Mesendoderm (in vitro differentiated cells): ENCODE measurements at regions not wholly inside any gene's neighbourhood (a gene's known extent, or its start where the extent isn't known, plus 50 kb on each side); places are given as distances from the start of the nearest gene placed in this dataset.
"Not testable (repeated sequence)": the region's sequence is repeated elsewhere in the genome, so short reads cannot be mapped to it uniquely, and the experiment has no call there.

Source experiments
- DNase-seq: peaks from one replicate; pipeline ENCODE4 v3.0.0; 2013
- H2AK5ac ChIP-seq: 2 replicates; pipeline ENCODE4 v1.6.1; 2013; ENCODE audit warnings: low read length, inconsistent platforms
- H2BK120ac ChIP-seq: 2 replicates; pipeline ENCODE4 v1.6.1; 2013; ENCODE audit warnings: low read depth, mild to moderate bottlenecking, low read length, moderate library complexity, mixed read lengths
- H2BK15ac ChIP-seq: replicated peaks from 2 replicates; pipeline ENCODE4 v1.6.1; 2013; ENCODE audit warnings: low read depth, mild to moderate bottlenecking, moderate library complexity
- H2BK5ac ChIP-seq: 2 replicates; pipeline ENCODE4 v1.6.1; 2013; ENCODE audit warnings: low read length, inconsistent platforms
- H3K18ac ChIP-seq: 2 replicates; pipeline ENCODE4 v1.6.1; 2013; ENCODE audit warnings: mild to moderate bottlenecking, low read length, mixed read lengths
- H3K23ac ChIP-seq: one replicate; pipeline ENCODE4 v1.6.1; 2013; ENCODE audit warnings: low read length
- H3K27ac ChIP-seq: 2 replicates; pipeline ENCODE4 v1.5.1; 2013; ENCODE audit warnings: low read depth, mild to moderate bottlenecking, inconsistent platforms, low read length, moderate library complexity
- H3K27me3 ChIP-seq: 2 replicates; pipeline ENCODE4 v1.6.1; 2013; ENCODE audit warnings: low read length, control low read depth, mild to moderate bottlenecking, inconsistent platforms; ENCODE audit not compliant: insufficient read depth, poor library complexity
- H3K36me3 ChIP-seq: 2 replicates; pipeline ENCODE4 v1.6.1; 2013; ENCODE audit warnings: low read length, inconsistent platforms; ENCODE audit not compliant: control insufficient read depth, insufficient read depth
- H3K4ac ChIP-seq: one replicate; pipeline ENCODE4 v1.6.1; 2013; ENCODE audit warnings: low read depth, mild to moderate bottlenecking, low read length, moderate library complexity
- H3K4me1 ChIP-seq: 2 replicates; pipeline ENCODE4 v1.6.1; 2013; ENCODE audit warnings: low read depth, low read length, inconsistent platforms; ENCODE audit not compliant: control insufficient read depth
- H3K4me2 ChIP-seq: 2 replicates; pipeline ENCODE4 v1.6.1; 2013; ENCODE audit warnings: low read length
- H3K4me3 ChIP-seq: 2 replicates; pipeline ENCODE4 v1.5.1; 2013; ENCODE audit warnings: mild to moderate bottlenecking, low read length
- H3K56ac ChIP-seq: one replicate; pipeline ENCODE4 v1.6.1; 2013; ENCODE audit warnings: low read length
- H3K79me1 ChIP-seq: 2 replicates; pipeline ENCODE4 v1.6.1; 2013; ENCODE audit warnings: low read length, inconsistent platforms
- H3K79me2 ChIP-seq: 2 replicates; pipeline ENCODE4 v1.6.1; 2013; ENCODE audit warnings: mild to moderate bottlenecking, low read length; ENCODE audit not compliant: control insufficient read depth, insufficient read depth
- H3K9ac ChIP-seq: 2 replicates; pipeline ENCODE4 v1.6.1; 2013; ENCODE audit warnings: low read length, inconsistent platforms
- H4K5ac ChIP-seq: one replicate; pipeline ENCODE4 v1.6.1; 2013; ENCODE audit warnings: low read length
- H4K8ac ChIP-seq: one replicate; pipeline ENCODE4 v1.6.1; 2013; ENCODE audit warnings: low read depth, mild to moderate bottlenecking, control low read depth, low read length, moderate library complexity
- WGBS: extraction: QIAGEN DNeasy Blood & Tissue Kit; methylation state at CpG from one replicate; pipeline ENCODE4 v1.1.7; 2013; ENCODE audit warnings: low lambda C conversion rate, missing lambda C conversion rate; ENCODE audit not compliant: insufficient coverage; ENCODE audit errors: extremely low coverage; 5-methylcytosine and 5-hydroxymethylcytosine counted together

GRCh38 chr5:163342306-163342705 is 95.1 kb upstream of the CCNG1 start:
- no peak overlapping the region for H2BK5ac ChIP-seq
- no peak overlapping the region for H3K4me2 ChIP-seq
- DNase-seq, result no peak
- H4K8ac ChIP-seq, result no peak overlapping the region
- H2BK120ac ChIP-seq, result no peak overlapping the region
- H3K56ac ChIP-seq, result no peak overlapping the region
- H3K23ac ChIP-seq, result no peak overlapping the region
- H3K27ac ChIP-seq, result no peak overlapping the region
- H2BK15ac ChIP-seq, result no peak overlapping the region
- H3K27me3 ChIP-seq, result no peaks in the 10 kb centered on the region
- no peak overlapping the region for H3K4ac ChIP-seq
- WGBS, result no CpG with 5 or more reads among the region's 2 CpGs
- no peaks in the 10 kb centered on the region for H3K79me2 ChIP-seq
- no peak overlapping the region for H4K5ac ChIP-seq
- no peak overlapping the region for H3K9ac ChIP-seq
- H3K79me1 ChIP-seq, result no peaks in the 10 kb centered on the region
- H3K36me3 ChIP-seq, result no peaks in the 10 kb centered on the region
- H2AK5ac ChIP-seq, result no peak overlapping the region
- no peak overlapping the region for H3K18ac ChIP-seq
- H3K4me1 ChIP-seq, result no peaks in the 10 kb centered on the region
- no peak overlapping the region for H3K4me3 ChIP-seq

DNA sequence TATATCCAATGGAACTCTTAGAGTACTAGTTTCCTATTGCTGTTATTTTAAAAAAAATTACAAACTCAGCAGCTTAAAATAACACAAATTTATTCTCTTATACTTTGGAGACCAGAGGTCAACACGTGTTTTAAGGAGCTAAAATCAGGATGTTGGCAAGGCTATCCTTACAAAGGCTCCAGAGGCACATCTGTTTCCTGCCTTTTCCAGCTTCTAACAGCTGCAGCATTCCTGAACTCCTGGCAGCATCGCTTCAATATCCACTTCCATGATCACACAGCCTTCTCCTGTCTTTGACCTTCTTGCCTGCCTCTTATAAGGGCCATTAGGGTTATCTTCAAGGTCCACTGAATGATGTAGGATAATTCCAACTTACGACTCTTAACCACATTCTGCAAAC is 92.2 kb upstream of the CCNG1 start:
- Histone ChIP-seq H3K18ac (no peak overlapping the region), H4K5ac (no peak overlapping the region), H2BK120ac (no peak overlapping the region), H3K4ac (no peak overlapping the region), H3K27me3 (no peaks in the 10 kb centered on the region), H3K79me2 (no peaks in the 10 kb centered on the region), H3K9ac (no peak overlapping the region), H2AK5ac (peak overlapping the region; percentile 27), H2BK15ac (no peak overlapping the region), H3K36me3 (no peaks in the 10 kb centered on the region), H3K23ac (no peak overlapping the region), H3K4me3 (no peak overlapping the region), H2BK5ac (no peak overlapping the region), H3K56ac (no peak overlapping the region), H3K4me2 (no peak overlapping the region), H4K8ac (no peak overlapping the region), H3K4me1 (no peaks in the 10 kb centered on the region), H3K27ac (no peak overlapping the region), H3K79me1 (no peaks in the 10 kb centered on the region)
- WGBS, result no CpG with 5 or more reads among the region's 3 CpGs
- DNase-seq, result no peak

GRCh38 chr5:163347671-163348070 is 89.7 kb upstream of the CCNG1 start:
- H3K4ac ChIP-seq, result no peak overlapping the region
- no peaks in the 10 kb centered on the region for H3K4me1 ChIP-seq
- H3K36me3 ChIP-seq, result no peaks in the 10 kb centered on the region
- H3K9ac ChIP-seq, result no peak overlapping the region
- no peaks in the 10 kb centered on the region for H3K27me3 ChIP-seq
- no peaks in the 10 kb centered on the region for H3K79me2 ChIP-seq
- DNase-seq, result peak; percentile 76
- no peak overlapping the region for H4K8ac ChIP-seq
- H2BK120ac ChIP-seq, result no peak overlapping the region
- no peak overlapping the region for H3K4me2 ChIP-seq
- no peak overlapping the region for H3K18ac ChIP-seq
- no peak overlapping the region for H3K27ac ChIP-seq
- H4K5ac ChIP-seq, result no peak overlapping the region
- H2AK5ac ChIP-seq, result no peak overlapping the region
- H3K23ac ChIP-seq, result no peak overlapping the region
- no peak overlapping the region for H2BK5ac ChIP-seq
- H2BK15ac ChIP-seq, result no peak overlapping the region
- no peak overlapping the region for H3K4me3 ChIP-seq
- no CpG with 5 or more reads among the region's 2 CpGs for WGBS
- H3K79me1 ChIP-seq, result no peaks in the 10 kb centered on the region
- no peak overlapping the region for H3K56ac ChIP-seq

GRCh38 chr5:163350083-163350482 is 87.3 kb upstream of the CCNG1 start:
- Histone ChIP-seq H3K4me1 (no peaks in the 10 kb centered on the region), H3K79me2 (no peaks in the 10 kb centered on the region), H3K79me1 (no peaks in the 10 kb centered on the region), H4K8ac (no peak overlapping the region), H3K4me2 (no peak overlapping the region), H3K23ac (no peak overlapping the region), H3K4ac (no peak overlapping the region), H3K9ac (no peak overlapping the region), H4K5ac (no peak overlapping the region), H3K27me3 (no peaks in the 10 kb centered on the region), H3K36me3 (no peaks in the 10 kb centered on the region), H3K27ac (no peak overlapping the region), H2BK15ac (no peak overlapping the region), H2BK5ac (no peak overlapping the region), H3K56ac (no peak overlapping the region), H3K18ac (no peak overlapping the region), H2BK120ac (no peak overlapping the region), H3K4me3 (no peak overlapping the region), H2AK5ac (no peak overlapping the region)
- DNase-seq, result no peak
- no CpG with 5 or more reads among the region's 2 CpGs for WGBS

- no peak for DNase-seq
- H3K4me2 ChIP-seq, result no peak overlapping the region
- no CpG with 5 or more reads among the region's 1 CpG for WGBS
These were observed 84.9 kb upstream of the CCNG1 start for GRCh38 chr5:163352531-163352930.

GRCh38 chr5:163355811-163356210 is 81.6 kb upstream of the CCNG1 start:
- WGBS, result no CpG with 5 or more reads among the region's 21 CpGs

More at GRCh38 chr5:163352531-163352930, 84.9 kb upstream of the CCNG1 start:
- Histone ChIP-seq H3K56ac (no peak overlapping the region), H2BK5ac (no peak overlapping the region), H4K8ac (no peak overlapping the region), H2BK15ac (no peak overlapping the region), H3K23ac (no peak overlapping the region), H2AK5ac (no peak overlapping the region), H2BK120ac (no peak overlapping the region), H3K79me1 (no peaks in the 10 kb centered on the region), H3K27ac (no peak overlapping the region), H3K4me3 (no peak overlapping the region), H3K79me2 (no peaks in the 10 kb centered on the region), H3K18ac (no peak overlapping the region), H3K4me1 (no peaks in the 10 kb centered on the region), H3K27me3 (no peaks in the 10 kb centered on the region), H4K5ac (no peak overlapping the region), H3K9ac (no peak overlapping the region), H3K4ac (no peak overlapping the region), H3K36me3 (no peaks in the 10 kb centered on the region)

More at GRCh38 chr5:163355811-163356210, 81.6 kb upstream of the CCNG1 start:
- not testable (repeated sequence) for H3K27ac ChIP-seq, H4K8ac ChIP-seq, H3K4me3 ChIP-seq, H3K79me2 ChIP-seq, H2BK5ac ChIP-seq, H3K4me1 ChIP-seq, H3K23ac ChIP-seq, H3K27me3 ChIP-seq, H3K4ac ChIP-seq, H2BK120ac ChIP-seq, H3K56ac ChIP-seq, H4K5ac ChIP-seq, H2BK15ac ChIP-seq, DNase-seq, H3K79me1 ChIP-seq, H3K36me3 ChIP-seq, H3K9ac ChIP-seq, H2AK5ac ChIP-seq, H3K18ac ChIP-seq, H3K4me2 ChIP-seq
